MG63 (cell line): ENCODE measurements at regions not wholly inside any gene's neighbourhood (a gene's known extent, or its start where the extent isn't known, plus 50 kb on each side); places are given as distances from the start of the nearest gene placed in this dataset.
A peak's percentile ranks its signal among the peaks of the same experiment; 100 is the strongest.
"Not testable (repeated sequence)": the region's sequence is repeated elsewhere in the genome, so short reads cannot be mapped to it uniquely, and the experiment has no call there.

Experiments
- DNase-seq: peaks from one replicate; pipeline ENCODE4 v3.0.0-alpha.2; 2020
- H3K27me3 ChIP-seq: fragments of 250-450 bp; sonication (Bioruptor Pico); 2 replicates; pipeline ENCODE4 v1.5.1; 2020; ENCODE audit warnings: mild to moderate bottlenecking, moderate library complexity
- H3K36me3 ChIP-seq: fragments of 250-450 bp; sonication (Bioruptor Pico); 2 replicates; pipeline ENCODE4 v1.5.1; 2020; ENCODE audit warnings: mild to moderate bottlenecking, moderate library complexity
- H3K4me3 ChIP-seq: fragments of 250-450 bp; sonication (Bioruptor Pico); 2 replicates; pipeline ENCODE4 v1.5.1; 2020; ENCODE audit warnings: mild to moderate bottlenecking, moderate library complexity
- H3K9me3 ChIP-seq: fragments of 250-450 bp; sonication (Bioruptor Pico); 2 replicates; pipeline ENCODE4 v1.5.1; 2020; ENCODE audit warnings: mild to moderate bottlenecking, moderate library complexity

DNA sequence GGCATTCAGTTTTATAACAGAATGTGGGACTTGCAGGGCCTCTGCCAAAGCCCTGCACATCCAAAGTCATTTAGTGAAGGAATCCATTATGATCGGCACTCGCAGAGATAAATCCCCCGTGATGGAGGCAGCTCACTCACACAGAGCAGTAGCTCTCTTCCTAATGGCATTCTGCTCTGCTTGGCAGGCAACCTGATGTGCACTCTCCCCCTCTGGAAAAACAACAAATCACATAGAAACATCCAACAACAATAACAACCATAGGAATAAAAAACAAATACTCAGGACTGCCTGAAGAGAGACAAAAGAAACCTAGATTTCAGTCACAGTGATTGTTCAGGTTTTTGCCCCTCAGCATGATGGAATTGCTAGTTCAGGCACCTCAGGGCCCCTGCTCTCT lies 59.7 kb downstream of the NAA11 start:
- Histone ChIP-seq H3K4me3 (no peak overlapping the region), H3K27me3 (no peaks in the 10 kb centered on the region), H3K9me3 (no peaks in the 10 kb centered on the region), H3K36me3 (no peaks in the 10 kb centered on the region)
- no peak for DNase-seq

- no peak for DNase-seq
- no peaks in the 10 kb centered on the region for H3K27me3 ChIP-seq
Observed at GRCh38 chr4:79259242-79259641, 66.6 kb downstream of the NAA11 start.

GRCh38 chr4:79258614-79259176 lies 67.2 kb downstream of the NAA11 start:
- no peak overlapping the region for H3K4me3 ChIP-seq
- no peaks in the 10 kb centered on the region for H3K9me3 ChIP-seq
- no peaks in the 10 kb centered on the region for H3K36me3 ChIP-seq
- H3K27me3 ChIP-seq: no peaks in the 10 kb centered on the region
- no peak for DNase-seq

More at GRCh38 chr4:79259242-79259641, 66.6 kb downstream of the NAA11 start:
- Histone ChIP-seq H3K4me3 (no peak overlapping the region), H3K36me3 (no peaks in the 10 kb centered on the region), H3K9me3 (no peaks in the 10 kb centered on the region)

GRCh38 chr4:79257953-79258613 lies 67.8 kb downstream of the NAA11 start:
- no peaks in the 10 kb centered on the region for H3K36me3 ChIP-seq
- H3K4me3 ChIP-seq: no peak overlapping the region
- H3K9me3 ChIP-seq: no peaks in the 10 kb centered on the region
- H3K27me3 ChIP-seq: no peaks in the 10 kb centered on the region
- DNase-seq: no peak

- Histone ChIP-seq H3K4me3 (no peak overlapping the region), H3K9me3 (no peaks in the 10 kb centered on the region), H3K27me3 (no peaks in the 10 kb centered on the region), H3K36me3 (no peaks in the 10 kb centered on the region)
- DNase-seq: no peak
Observed at GRCh38 chr4:79255793-79256192, 70.1 kb downstream of the NAA11 start.

GRCh38 chr4:79253924-79254323 lies 71.9 kb downstream of the NAA11 start:
- H3K4me3 ChIP-seq: no peak overlapping the region
- no peaks in the 10 kb centered on the region for H3K9me3 ChIP-seq
- H3K36me3 ChIP-seq: no peaks in the 10 kb centered on the region

GRCh38 chr4:79253168-79253567 lies 72.7 kb downstream of the NAA11 start:
- no peaks in the 10 kb centered on the region for H3K36me3 ChIP-seq
- H3K9me3 ChIP-seq: no peaks in the 10 kb centered on the region
- H3K4me3 ChIP-seq: no peak overlapping the region
- DNase-seq: no peak
- H3K27me3 ChIP-seq: no peaks in the 10 kb centered on the region

More at GRCh38 chr4:79253924-79254323, 71.9 kb downstream of the NAA11 start:
- no peak for DNase-seq
- no peaks in the 10 kb centered on the region for H3K27me3 ChIP-seq

DNA sequence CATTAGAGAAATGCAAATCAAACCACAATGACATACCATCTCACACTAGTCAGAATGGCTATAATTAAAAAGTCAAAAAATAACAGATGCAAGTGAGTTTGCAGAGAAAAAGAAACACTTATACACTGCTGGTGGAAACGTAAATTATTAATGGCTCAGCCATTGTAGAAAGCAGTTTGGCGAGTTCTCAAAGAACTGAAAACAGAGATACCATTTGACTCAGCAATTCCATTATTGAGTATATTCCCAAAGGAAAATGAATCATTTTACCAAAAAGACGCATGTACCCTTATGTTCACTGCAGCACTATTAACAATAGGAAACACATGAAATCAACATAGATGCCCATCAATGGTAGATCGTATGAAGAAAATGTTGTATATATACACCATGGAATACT lies 75.0 kb downstream of the NAA11 start:
- H3K4me3 ChIP-seq: no peak overlapping the region
- no peaks in the 10 kb centered on the region for H3K36me3 ChIP-seq
- no peak for DNase-seq
- no peaks in the 10 kb centered on the region for H3K27me3 ChIP-seq
- H3K9me3 ChIP-seq: no peaks in the 10 kb centered on the region

GRCh38 chr4:79249881-79250503 lies 75.9 kb downstream of the NAA11 start:
- Histone ChIP-seq H3K36me3 (no peaks in the 10 kb centered on the region), H3K9me3 (no peaks in the 10 kb centered on the region), H3K4me3 (no peak overlapping the region), H3K27me3 (no peaks in the 10 kb centered on the region)
- DNase-seq: no peak

- Histone ChIP-seq H3K4me3 (no peak overlapping the region), H3K36me3 (no peaks in the 10 kb centered on the region), H3K9me3 (no peaks in the 10 kb centered on the region), H3K27me3 (no peaks in the 10 kb centered on the region)
- no peak for DNase-seq
Observed at GRCh38 chr4:79248610-79249009, 77.3 kb downstream of the NAA11 start.

DNA sequence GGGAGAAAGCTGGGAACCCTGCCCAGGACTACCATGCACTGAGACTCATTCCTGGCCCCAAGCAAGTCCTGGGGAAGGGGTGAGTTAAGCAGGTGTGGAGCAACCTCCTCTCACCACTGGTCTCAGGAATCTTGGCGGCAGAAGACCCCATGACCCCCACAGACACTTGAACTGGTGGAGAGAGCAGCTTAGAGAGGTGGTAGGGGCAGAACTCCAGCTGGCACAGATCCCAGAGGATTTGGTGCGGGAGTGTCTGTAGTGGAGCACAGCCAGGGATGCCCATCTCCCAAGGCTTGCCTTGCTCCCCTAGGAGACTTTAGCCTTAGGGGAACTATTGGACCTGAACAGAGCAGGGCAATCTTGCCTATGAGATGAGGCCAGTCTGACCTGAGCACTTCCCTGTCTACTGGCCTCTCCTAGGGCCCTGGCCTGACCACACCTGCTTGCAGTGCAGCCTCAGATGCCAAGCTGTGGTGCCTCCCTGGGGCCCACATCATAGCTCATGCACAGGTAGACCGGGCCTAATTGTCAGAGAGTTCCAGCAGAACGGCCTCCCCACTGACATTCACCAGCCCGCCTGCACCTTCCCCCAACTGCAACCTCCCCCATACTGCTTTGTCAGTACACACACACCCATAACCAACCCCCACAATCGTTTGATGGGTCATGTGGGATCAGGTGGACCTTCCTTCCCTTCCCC lies 78.0 kb downstream of the NAA11 start:
- H3K36me3 ChIP-seq: no peaks in the 10 kb centered on the region
- no peak for DNase-seq
- no peak overlapping the region for H3K4me3 ChIP-seq
- no peaks in the 10 kb centered on the region for H3K9me3 ChIP-seq
- H3K27me3 ChIP-seq: no peaks in the 10 kb centered on the region

GRCh38 chr4:79245200-79245940 lies 80.5 kb downstream of the NAA11 start:
- H3K4me3 ChIP-seq, H3K9me3 ChIP-seq, H3K36me3 ChIP-seq, H3K27me3 ChIP-seq, DNase-seq: not testable (repeated sequence)

DNA sequence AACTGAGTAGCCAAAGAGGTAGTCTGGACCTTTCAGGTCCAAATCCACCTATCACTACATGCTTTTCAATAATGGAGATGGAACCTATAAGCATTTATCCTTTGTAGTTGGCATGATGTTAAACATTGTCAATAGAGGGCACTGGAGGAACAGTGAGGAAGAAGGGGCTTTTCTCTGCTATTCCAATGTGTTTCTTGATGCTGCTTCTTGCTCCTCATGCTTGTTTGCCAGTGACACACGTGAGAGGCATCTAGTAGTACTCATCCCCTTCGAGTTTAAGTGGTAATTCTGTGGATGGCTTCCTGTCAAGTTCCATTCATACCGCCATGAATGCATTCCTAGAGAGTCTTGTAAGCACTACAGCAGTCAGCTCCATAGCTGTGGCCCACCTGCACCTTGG lies 84.0 kb downstream of the NAA11 start:
- Histone ChIP-seq H3K4me3 (no peak overlapping the region), H3K27me3 (no peaks in the 10 kb centered on the region), H3K9me3 (no peaks in the 10 kb centered on the region), H3K36me3 (no peaks in the 10 kb centered on the region)
- DNase-seq: peak; percentile 31

GRCh38 chr4:79237851-79238250 lies 88.0 kb downstream of the NAA11 start:
- Histone ChIP-seq H3K9me3 (no peaks in the 10 kb centered on the region), H3K36me3 (no peaks in the 10 kb centered on the region), H3K4me3 (no peak overlapping the region), H3K27me3 (no peaks in the 10 kb centered on the region)
- no peak for DNase-seq

- Histone ChIP-seq H3K36me3 (no peaks in the 10 kb centered on the region), H3K4me3 (no peak overlapping the region), H3K27me3 (no peaks in the 10 kb centered on the region), H3K9me3 (no peaks in the 10 kb centered on the region)
- DNase-seq: no peak
Observed at GRCh38 chr4:79236785-79237184, 89.1 kb downstream of the NAA11 start.

- DNase-seq: no peak
Observed at GRCh38 chr4:79235095-79235494, 90.8 kb downstream of the NAA11 start.

GRCh38 chr4:79233820-79234219 lies 92.0 kb downstream of the NAA11 start:
- no peak for DNase-seq
- Histone ChIP-seq H3K4me3 (no peak overlapping the region), H3K27me3 (no peaks in the 10 kb centered on the region), H3K9me3 (no peaks in the 10 kb centered on the region), H3K36me3 (no peaks in the 10 kb centered on the region)

More at GRCh38 chr4:79235095-79235494, 90.8 kb downstream of the NAA11 start:
- no peaks in the 10 kb centered on the region for H3K36me3 ChIP-seq
- no peaks in the 10 kb centered on the region for H3K27me3 ChIP-seq
- no peak overlapping the region for H3K4me3 ChIP-seq
- H3K9me3 ChIP-seq: no peaks in the 10 kb centered on the region
